Endothelial cell (in vitro differentiated cells): ENCODE measurements at regions not wholly inside any gene's neighbourhood (a gene's known extent, or its start where the extent isn't known, plus 50 kb on each side); places are given as distances from the start of the nearest gene placed in this dataset.

ENCODE experiments used
- DNase-seq: peaks from one replicate; pipeline ENCODE4 v3.0.0; 2021; ENCODE audit warnings: low spot score
- H3K27ac Mint-ChIP-seq: one replicate; pipeline ENCODE4 v1.8.0; 2021; ENCODE audit warnings: mixed read lengths, inconsistent platforms; ENCODE audit not compliant: unreplicated experiment
- H3K27me3 Mint-ChIP-seq: one replicate; pipeline ENCODE4 v1.8.0; 2021; ENCODE audit warnings: mild to moderate bottlenecking, moderate library complexity, mixed read lengths, inconsistent platforms; ENCODE audit not compliant: unreplicated experiment
- H3K36me3 Mint-ChIP-seq: one replicate; pipeline ENCODE4 v1.8.0; 2021; ENCODE audit warnings: mild to moderate bottlenecking, low read depth, mixed read lengths, inconsistent platforms; ENCODE audit not compliant: unreplicated experiment
- H3K4me1 Mint-ChIP-seq: one replicate; pipeline ENCODE4 v1.8.0; 2021; ENCODE audit warnings: mild to moderate bottlenecking, mixed read lengths, inconsistent platforms; ENCODE audit not compliant: unreplicated experiment
- H3K4me3 Mint-ChIP-seq: one replicate; pipeline ENCODE4 v1.8.0; 2021; ENCODE audit warnings: mild to moderate bottlenecking, mixed read lengths, inconsistent platforms; ENCODE audit not compliant: unreplicated experiment
- H3K9me3 Mint-ChIP-seq: one replicate; pipeline ENCODE4 v1.8.0; 2021; ENCODE audit warnings: mixed read lengths, inconsistent platforms; ENCODE audit not compliant: unreplicated experiment
- CTCF ChIP-seq: fragments of 200-600 bp; sonication (generic); IDR thresholded peaks from one replicate; pipeline ENCODE4 v1.5.0; 2021; ENCODE audit warnings: antibody characterized with exemption; ENCODE audit not compliant: unreplicated experiment

- Mint-ChIP-seq H3K36me3 (no peaks in the 10 kb centered on the region), H3K27ac (no peak overlapping the region), H3K4me3 (no peak overlapping the region), H3K4me1 (no peaks in the 10 kb centered on the region), H3K9me3 (no peaks in the 10 kb centered on the region), H3K27me3 (peaks cover 4% of the 10 kb centered on the region)
- DNase-seq, result no peak
- TF ChIP-seq CTCF, result no peak
Observed at GRCh38 chr9:8052991-8053390, 253.4 kb upstream of the DMAC1 start.

DNA sequence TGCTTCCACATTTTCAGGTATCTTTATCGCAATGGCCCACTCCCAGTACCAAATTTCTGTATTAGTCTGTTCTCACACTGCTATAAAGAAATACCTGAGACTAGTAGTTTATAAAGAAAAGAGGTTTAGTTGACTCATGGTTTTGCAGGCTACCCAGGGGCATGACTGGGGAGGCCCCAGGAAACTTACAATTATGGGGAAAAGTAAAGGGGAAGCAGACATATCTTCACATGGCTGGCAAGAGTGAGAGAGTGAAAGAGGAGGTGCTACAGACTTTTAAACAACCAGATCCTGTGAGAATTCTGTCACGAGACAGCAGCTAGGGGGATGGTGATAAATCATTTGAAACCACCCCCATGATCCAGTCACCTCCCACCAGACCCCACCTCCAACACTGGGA lies 238.2 kb upstream of the DMAC1 start:
- no peak overlapping the region for H3K27ac Mint-ChIP-seq
- no peak for DNase-seq
- H3K4me3 Mint-ChIP-seq, result no peak overlapping the region
- H3K4me1 Mint-ChIP-seq, result peaks cover 7% of the 10 kb centered on the region
- peaks cover 8% of the 10 kb centered on the region for H3K36me3 Mint-ChIP-seq
- H3K9me3 Mint-ChIP-seq, result peaks cover 12% of the 10 kb centered on the region
- peaks cover under 1% of the 10 kb centered on the region for H3K27me3 Mint-ChIP-seq
- TF ChIP-seq CTCF, result no peak

GRCh38 chr9:8036914-8037524 lies 237.4 kb upstream of the DMAC1 start:
- peaks cover 2% of the 10 kb centered on the region for H3K27me3 Mint-ChIP-seq
- peaks cover 12% of the 10 kb centered on the region for H3K9me3 Mint-ChIP-seq
- peaks cover 8% of the 10 kb centered on the region for H3K36me3 Mint-ChIP-seq
- no peak overlapping the region for H3K27ac Mint-ChIP-seq
- no peak for DNase-seq
- TF ChIP-seq CTCF, result no peak
- peaks cover 14% of the 10 kb centered on the region for H3K4me1 Mint-ChIP-seq
- no peak overlapping the region for H3K4me3 Mint-ChIP-seq

GRCh38 chr9:8033794-8034193 lies 234.2 kb upstream of the DMAC1 start:
- Mint-ChIP-seq H3K36me3 (peaks cover 8% of the 10 kb centered on the region), H3K9me3 (peaks cover 12% of the 10 kb centered on the region), H3K27me3 (peaks cover 2% of the 10 kb centered on the region), H3K4me3 (no peak overlapping the region), H3K4me1 (peaks cover 24% of the 10 kb centered on the region), H3K27ac (no peak overlapping the region)
- no peak for TF ChIP-seq CTCF
- no peak for DNase-seq

GRCh38 chr9:8030095-8030494 lies 230.5 kb upstream of the DMAC1 start:
- peaks cover 2% of the 10 kb centered on the region for H3K27me3 Mint-ChIP-seq
- H3K9me3 Mint-ChIP-seq, result no peaks in the 10 kb centered on the region
- no peaks in the 10 kb centered on the region for H3K36me3 Mint-ChIP-seq
- H3K4me1 Mint-ChIP-seq, result peaks cover 24% of the 10 kb centered on the region
- H3K4me3 Mint-ChIP-seq, result no peak overlapping the region
- TF ChIP-seq CTCF, result no peak
- DNase-seq, result no peak
- no peak overlapping the region for H3K27ac Mint-ChIP-seq
